NCI-H2196 treated with DMSO at 0.1 percent for 48 hours (cell line): ENCODE measurements at regions not wholly inside any gene's neighbourhood (a gene's known extent, or its start where the extent isn't known, plus 50 kb on each side); places are given as distances from the start of the nearest gene placed in this dataset.
"Not testable (repeated sequence)": the region's sequence is repeated elsewhere in the genome, so short reads cannot be mapped to it uniquely, and the experiment has no call there.

Experiments
- DNase-seq: peaks from one replicate; lab custom pipeline; 2025; ENCODE audit not compliant: unreplicated experiment; lab: John Stamatoyannopoulos, UW

DNA sequence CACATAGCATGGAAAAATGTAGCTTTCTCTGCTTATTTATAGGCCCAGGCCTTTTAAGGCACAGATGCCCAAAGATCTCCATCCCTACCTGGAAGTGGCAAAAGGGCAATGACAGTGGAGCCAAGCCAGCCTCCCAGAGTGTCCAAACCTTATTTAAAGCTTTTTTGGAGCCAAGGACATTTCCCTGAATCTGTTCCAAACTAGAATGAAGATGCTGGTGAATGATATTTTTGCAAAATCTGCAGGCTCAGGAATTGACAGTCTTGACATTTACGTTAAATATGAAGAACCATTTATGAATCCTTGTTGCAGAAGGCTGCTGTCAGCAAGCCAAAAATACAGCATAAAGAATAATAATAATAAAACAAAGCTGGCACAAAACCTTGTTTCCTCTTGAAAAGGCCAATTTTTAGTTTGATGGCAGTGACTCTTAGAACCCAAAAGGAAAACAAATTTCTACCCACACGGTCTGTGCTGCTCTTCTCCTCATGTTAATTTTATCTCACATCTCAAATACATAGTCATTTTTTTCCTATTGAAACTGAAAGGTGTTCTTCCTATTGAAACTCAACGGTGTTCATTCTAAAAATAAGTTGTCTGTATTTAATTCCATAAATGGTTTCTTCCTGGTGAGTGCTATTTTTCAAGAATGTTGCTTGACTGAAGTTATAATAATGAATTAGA, 206.3 kb upstream of the TBL1X start:
- DNase-seq, result no peak

GRCh38 chrX:9260603-9261002, 204.3 kb upstream of the TBL1X start:
- no peak for DNase-seq

GRCh38 chrX:9267415-9267814, 197.4 kb upstream of the TBL1X start:
- DNase-seq, result no peak

DNA sequence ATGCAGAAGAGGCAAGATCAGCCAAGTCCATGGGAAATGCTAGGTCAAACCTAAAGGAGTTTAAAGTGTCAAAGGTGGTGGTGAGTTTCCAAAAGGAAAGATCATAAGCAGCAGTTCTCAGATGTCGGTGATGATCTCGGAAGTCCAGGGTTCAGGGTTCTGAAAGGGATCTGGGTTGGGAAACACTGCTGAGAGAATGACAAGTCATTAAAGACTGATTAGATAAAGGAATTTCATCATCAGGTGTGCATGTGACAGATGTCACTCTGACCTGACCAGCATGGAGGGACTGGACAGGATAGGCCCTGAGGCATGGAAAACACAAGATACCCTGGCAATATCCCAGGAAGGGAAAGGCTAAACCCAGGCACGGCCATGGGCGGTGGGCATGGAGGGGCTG, 195.7 kb upstream of the TBL1X start:
- no peak for DNase-seq

GRCh38 chrX:9271789-9272525, 192.9 kb upstream of the TBL1X start:
- no peak for DNase-seq

GRCh38 chrX:9273744-9274143, 191.1 kb upstream of the TBL1X start:
- DNase-seq, result no peak

- no peak for DNase-seq
These were observed 186.2 kb upstream of the TBL1X start for GRCh38 chrX:9278475-9279233.

- DNase-seq, result no peak
These were observed 185.7 kb upstream of the TBL1X start for GRCh38 chrX:9279234-9279544.

DNA sequence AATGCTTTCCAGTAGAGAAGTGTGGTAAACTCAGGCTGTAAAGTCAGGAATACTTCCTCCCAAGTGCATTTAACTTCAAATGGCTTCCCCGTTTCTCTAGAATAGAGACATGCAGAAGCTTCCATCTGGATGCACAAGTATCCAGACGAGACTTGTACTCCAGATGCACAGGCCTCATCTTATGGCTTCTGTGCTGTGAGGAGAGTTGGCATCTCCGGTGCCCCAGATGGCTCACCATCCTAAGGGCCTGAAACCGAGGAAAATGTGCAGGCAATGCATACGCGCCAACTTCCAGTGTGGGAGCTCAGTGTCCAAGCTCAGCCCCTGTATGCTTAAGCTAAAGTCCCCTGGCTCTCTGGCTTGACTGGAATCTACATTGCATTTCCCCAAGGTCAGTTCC, 184.0 kb upstream of the TBL1X start:
- DNase-seq, result no peak

GRCh38 chrX:9282325-9282724, 182.5 kb upstream of the TBL1X start:
- DNase-seq, result no peak

DNA sequence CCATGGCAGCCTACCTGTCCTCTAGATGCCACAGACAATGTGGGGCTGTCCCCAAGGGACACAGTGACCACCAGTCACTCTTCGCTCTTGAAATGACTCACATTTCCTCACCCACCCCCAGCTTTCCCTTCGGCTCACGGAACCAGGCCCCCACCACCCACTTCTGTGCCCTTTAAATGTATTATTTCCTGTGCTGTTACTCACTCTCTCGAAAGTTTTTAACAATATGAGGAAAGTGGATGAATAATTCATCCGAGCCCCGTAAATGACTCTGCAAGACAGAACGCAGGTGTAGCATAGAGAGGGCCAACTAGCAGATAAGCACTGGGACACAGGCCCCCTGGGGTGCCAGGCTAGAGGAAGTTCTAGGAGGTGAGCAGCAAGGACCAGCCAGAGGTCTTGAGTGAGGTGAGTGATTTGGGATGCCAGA, 179.5 kb upstream of the TBL1X start:
- no peak for DNase-seq

- no peak for DNase-seq
These were observed 178.6 kb upstream of the TBL1X start for GRCh38 chrX:9286234-9286633.

- peak; percentile 9 for DNase-seq
These were observed 173.2 kb upstream of the TBL1X start for GRCh38 chrX:9291629-9292028.

DNA sequence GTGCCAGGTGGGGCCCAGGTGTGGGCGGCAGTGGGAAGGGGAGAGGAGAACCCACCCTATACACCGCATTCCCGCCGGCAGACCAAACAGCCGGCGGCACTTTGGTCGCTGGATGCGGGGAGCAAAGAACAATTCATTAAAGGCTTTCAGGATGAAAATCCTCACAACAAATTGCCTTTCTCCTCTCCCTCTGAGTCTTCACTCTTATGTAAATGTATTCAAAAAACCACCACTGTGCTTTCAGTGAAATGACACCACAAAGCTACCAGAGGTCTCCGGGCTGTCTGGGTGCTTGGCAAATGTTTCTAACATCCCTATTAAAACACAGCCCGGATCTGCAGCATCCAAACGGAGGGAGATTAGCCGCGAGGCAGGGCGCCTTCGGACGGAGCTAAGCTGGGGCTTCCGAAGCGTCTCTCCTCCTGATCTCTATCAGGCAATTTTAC, 171.8 kb upstream of the TBL1X start:
- no peak for DNase-seq

DNA sequence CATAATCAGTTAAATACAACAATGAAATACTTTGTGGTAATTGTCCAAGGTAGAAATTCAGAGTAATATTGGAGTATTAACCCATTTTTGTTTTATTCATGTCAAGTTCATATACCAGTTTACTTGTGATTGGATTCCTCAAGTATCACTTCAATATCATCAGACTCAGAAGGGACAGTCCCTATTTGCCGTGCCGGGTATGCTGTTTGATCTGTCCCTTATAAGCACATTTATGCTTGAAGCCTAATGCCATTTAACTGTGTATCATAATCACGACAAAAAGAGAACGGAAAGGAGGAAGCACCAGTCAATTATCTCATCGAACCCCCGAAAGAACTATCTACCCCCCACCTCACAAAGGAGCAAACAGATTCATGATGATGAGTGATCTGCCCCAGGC, 171.0 kb upstream of the TBL1X start:
- DNase-seq, result no peak

DNA sequence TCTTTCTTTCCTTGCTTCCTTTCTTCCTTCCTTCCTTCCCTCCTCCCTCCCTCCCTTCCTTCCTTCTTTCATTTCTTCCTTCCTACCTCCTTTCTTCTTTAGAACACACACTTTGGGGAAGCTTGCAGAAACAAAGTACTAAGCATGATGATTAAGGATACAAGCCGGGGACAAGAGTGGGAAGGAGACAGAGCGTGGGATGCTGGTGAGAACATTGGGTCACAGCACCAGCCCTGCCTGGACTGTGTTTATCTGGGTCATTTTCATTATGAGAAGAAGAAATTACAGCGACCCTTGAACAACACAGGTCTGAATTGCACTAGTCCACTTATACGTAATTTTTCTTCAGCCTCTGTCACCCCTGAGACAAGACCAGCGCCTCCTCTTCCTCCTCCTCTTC, 169.3 kb upstream of the TBL1X start:
- no peak for DNase-seq

- DNase-seq, result no peak
These were observed 166.6 kb upstream of the TBL1X start for GRCh38 chrX:9298221-9298620.

- not testable (repeated sequence) for DNase-seq
These were observed 165.2 kb upstream of the TBL1X start for GRCh38 chrX:9299681-9300080.

- DNase-seq, result no peak
These were observed 163.0 kb upstream of the TBL1X start for GRCh38 chrX:9301836-9302235.

- no peak for DNase-seq
These were observed 162.5 kb upstream of the TBL1X start for GRCh38 chrX:9302381-9302780.

- no peak for DNase-seq
These were observed 156.4 kb upstream of the TBL1X start for GRCh38 chrX:9308426-9308825.

DNA sequence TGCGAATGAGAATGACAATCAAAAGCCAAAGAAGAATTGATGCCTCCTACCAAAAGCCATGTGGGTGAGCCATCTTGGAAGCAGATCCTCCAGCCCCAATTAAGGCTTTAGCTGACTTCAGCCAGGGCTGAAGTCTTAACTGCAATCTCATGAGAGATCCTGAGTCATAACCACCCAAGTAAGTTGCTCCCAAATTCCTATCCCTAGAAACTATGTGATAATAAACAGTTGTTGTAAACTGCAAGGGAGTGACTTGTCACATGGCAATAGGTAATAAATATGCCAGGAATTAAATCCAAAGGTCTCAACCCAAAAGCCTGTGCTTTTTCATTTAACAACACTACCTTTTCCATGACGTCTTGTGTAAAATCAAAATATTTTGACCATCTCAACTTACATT, 154.2 kb upstream of the TBL1X start:
- DNase-seq, result no peak
